Thyroid gland (tissue), 4 donors: ENCODE measurements at regions not wholly inside any gene's neighbourhood (a gene's known extent, or its start where the extent isn't known, plus 50 kb on each side); places are given as distances from the start of the nearest gene placed in this dataset.

Experiments
- POLR2A ChIP-seq, 2 donors: fragments of 450-650 bp; IDR thresholded peaks; one replicate each; pipeline ENCODE4 v1.6.1; 2017; ENCODE audit warnings: antibody characterized with exemption in 2 of 2, mild to moderate bottlenecking in 2 of 2, moderate library complexity in 1 of 2
- TF ChIP-seq, protein P1 (sequence below), 6 experiments: fragments of 200-600 bp in 3 of 6; fragments of 450-650 bp in 3 of 6; sonication (generic) in 3 of 6; IDR thresholded peaks; one replicate each; pipeline ENCODE4 v1.5.1; 2016 to 2019; ENCODE audit warnings: antibody characterized with exemption in 6 of 6, mild to moderate bottlenecking in 2 of 6, inconsistent platforms in 1 of 6, moderate library complexity in 1 of 6

DNA sequence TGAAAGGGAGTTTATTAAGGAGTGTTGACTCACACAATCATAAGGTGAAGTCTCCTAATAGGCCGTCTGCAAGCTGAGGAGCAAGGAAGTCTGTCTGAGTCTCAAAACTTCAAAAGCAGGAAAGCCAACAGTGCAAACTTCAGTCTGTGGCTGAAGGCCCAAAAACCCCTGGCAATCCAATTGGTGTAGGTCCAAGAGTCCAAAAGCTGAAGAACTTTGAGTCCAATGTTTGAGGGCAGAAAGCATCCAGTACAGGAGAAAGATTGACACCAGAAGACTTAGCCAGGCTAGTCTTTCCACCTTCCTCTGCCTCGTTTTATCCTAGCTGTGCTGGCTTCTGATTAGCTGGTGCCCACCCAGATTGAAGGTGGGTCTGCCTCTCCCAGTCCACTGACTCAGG, 535.2 kb downstream of the ARAP2 start:
- TF ChIP-seq POLR2A (IDR thresholded peaks at IDR 0.05) = no peak
- TF ChIP-seq, protein P1, sequence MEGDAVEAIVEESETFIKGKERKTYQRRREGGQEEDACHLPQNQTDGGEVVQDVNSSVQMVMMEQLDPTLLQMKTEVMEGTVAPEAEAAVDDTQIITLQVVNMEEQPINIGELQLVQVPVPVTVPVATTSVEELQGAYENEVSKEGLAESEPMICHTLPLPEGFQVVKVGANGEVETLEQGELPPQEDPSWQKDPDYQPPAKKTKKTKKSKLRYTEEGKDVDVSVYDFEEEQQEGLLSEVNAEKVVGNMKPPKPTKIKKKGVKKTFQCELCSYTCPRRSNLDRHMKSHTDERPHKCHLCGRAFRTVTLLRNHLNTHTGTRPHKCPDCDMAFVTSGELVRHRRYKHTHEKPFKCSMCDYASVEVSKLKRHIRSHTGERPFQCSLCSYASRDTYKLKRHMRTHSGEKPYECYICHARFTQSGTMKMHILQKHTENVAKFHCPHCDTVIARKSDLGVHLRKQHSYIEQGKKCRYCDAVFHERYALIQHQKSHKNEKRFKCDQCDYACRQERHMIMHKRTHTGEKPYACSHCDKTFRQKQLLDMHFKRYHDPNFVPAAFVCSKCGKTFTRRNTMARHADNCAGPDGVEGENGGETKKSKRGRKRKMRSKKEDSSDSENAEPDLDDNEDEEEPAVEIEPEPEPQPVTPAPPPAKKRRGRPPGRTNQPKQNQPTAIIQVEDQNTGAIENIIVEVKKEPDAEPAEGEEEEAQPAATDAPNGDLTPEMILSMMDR (IDR thresholded peaks at IDR 0.05) = no peak
